GM12891 (cell line): ENCODE measurements at regions not wholly inside any gene's neighbourhood (a gene's known extent, or its start where the extent isn't known, plus 50 kb on each side); places are given as distances from the start of the nearest gene placed in this dataset.

Source experiments
- POLR2A ChIP-seq: IDR thresholded peaks from 2 replicates; pipeline ENCODE4 v1.6.1; 2011; ENCODE audit warnings: low read depth, low read length, control low read depth
- POLR2AphosphoS5 ChIP-seq: IDR thresholded peaks from 2 replicates; pipeline ENCODE4 v1.6.1; 2011; ENCODE audit warnings: low read depth, low read length, control low read depth

GRCh38 chr5:19018822-19019221 lies 969.2 kb downstream of the CDH18 start:
- no peak for TF ChIP-seq POLR2A
- no peak for TF ChIP-seq POLR2AphosphoS5
